GM19240 (cell line): ENCODE measurements at regions not wholly inside any gene's neighbourhood (a gene's known extent, or its start where the extent isn't known, plus 50 kb on each side); places are given as distances from the start of the nearest gene placed in this dataset.

Experiments used
- DNase-seq: peaks from one replicate; pipeline ENCODE4 v3.0.0; 2011; ENCODE audit warnings: low spot score; ENCODE audit not compliant: insufficient read length

GRCh38 chr1:5389101-5389885, 602.9 kb downstream of the NPHP4 start:
- DNase-seq = no peak

GRCh38 chr1:5388622-5389021, 603.6 kb downstream of the NPHP4 start:
- DNase-seq = no peak

- no peak for DNase-seq
These were observed 605.9 kb downstream of the NPHP4 start for GRCh38 chr1:5386371-5386770.

- no peak for DNase-seq
These were observed 606.3 kb downstream of the NPHP4 start for GRCh38 chr1:5385956-5386355.

- no peak for DNase-seq
These were observed 607.0 kb downstream of the NPHP4 start for GRCh38 chr1:5385096-5385799.

GRCh38 chr1:5381491-5381890, 610.7 kb downstream of the NPHP4 start:
- no peak for DNase-seq

GRCh38 chr1:5379176-5379759, 613.0 kb downstream of the NPHP4 start:
- no peak for DNase-seq

GRCh38 chr1:5376538-5377247, 615.5 kb downstream of the NPHP4 start:
- DNase-seq = no peak

- no peak for DNase-seq
These were observed 616.7 kb downstream of the NPHP4 start for GRCh38 chr1:5375481-5375880.

- no peak for DNase-seq
These were observed 618.0 kb downstream of the NPHP4 start for GRCh38 chr1:5374192-5374591.

GRCh38 chr1:5373281-5373680, 618.9 kb downstream of the NPHP4 start:
- no peak for DNase-seq

- DNase-seq = no peak
These were observed 621.0 kb downstream of the NPHP4 start for GRCh38 chr1:5371270-5371669.

- no peak for DNase-seq
These were observed 621.9 kb downstream of the NPHP4 start for GRCh38 chr1:5370311-5370710.

GRCh38 chr1:5369223-5369622, 623.0 kb downstream of the NPHP4 start:
- DNase-seq = no peak

GRCh38 chr1:5368201-5368600, 624.0 kb downstream of the NPHP4 start:
- no peak for DNase-seq

GRCh38 chr1:5367306-5367705, 624.9 kb downstream of the NPHP4 start:
- no peak for DNase-seq

GRCh38 chr1:5365751-5366150, 626.5 kb downstream of the NPHP4 start:
- DNase-seq = no peak

- DNase-seq = no peak
These were observed 627.6 kb downstream of the NPHP4 start for GRCh38 chr1:5364591-5364990.

GRCh38 chr1:5354681-5355080, 637.5 kb downstream of the NPHP4 start:
- DNase-seq = no peak

GRCh38 chr1:5351366-5351765, 640.9 kb downstream of the NPHP4 start:
- no peak for DNase-seq

- no peak for DNase-seq
These were observed 642.7 kb downstream of the NPHP4 start for GRCh38 chr1:5349526-5349925.
